ENCODE measurements at regions not wholly inside any gene's neighbourhood (a gene's known extent, or its start where the extent isn't known, plus 50 kb on each side); places are given as distances from the start of the nearest gene placed in this dataset.

DNA sequence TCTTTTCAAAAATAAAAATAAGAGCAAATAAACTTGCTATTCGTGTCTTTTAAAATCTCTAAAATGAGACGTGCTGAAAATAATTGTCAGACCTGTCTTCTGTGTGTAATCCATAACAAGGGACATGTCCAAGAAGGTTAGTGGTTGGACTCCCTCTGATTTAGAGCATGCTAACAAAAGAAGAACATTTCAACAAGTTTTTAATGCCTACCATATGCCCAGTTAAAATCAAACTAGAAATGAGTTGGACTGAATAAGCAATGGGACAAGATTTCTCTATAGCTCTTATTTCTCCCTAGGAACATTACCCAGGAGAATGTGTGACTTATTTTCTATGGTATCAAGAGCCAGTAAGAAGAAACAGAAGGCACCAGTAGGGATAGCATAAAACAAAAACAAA is 689.7 kb upstream of the SOX9 start:
- Histone ChIP-seq H3K27ac (ENCODE audit: insufficient read depth, low read depth, low read length, poor library complexity, severe bottlenecking) (no peak overlapping the region), H3K4me3 (ENCODE audit: insufficient read depth, low read depth, low read length) (no peak overlapping the region), H3K4me1 (ENCODE audit: control insufficient read depth, insufficient read depth, low read length) (no peaks in the 10 kb centered on the region), H3K27me3 (ENCODE audit: control insufficient read depth, insufficient read depth, low read length, poor library complexity, severe bottlenecking) (no peaks in the 10 kb centered on the region), H3K36me3 (ENCODE audit: control insufficient read depth, insufficient read depth, low read length) (no peaks in the 10 kb centered on the region), H3K9me3 (ENCODE audit: control insufficient read depth, low read length) (peaks cover 5% of the 10 kb centered on the region)
- 91 to 97% methylated on average over 2 of the region's 2 CpGs for WGBS, 2 experiments

DNA sequence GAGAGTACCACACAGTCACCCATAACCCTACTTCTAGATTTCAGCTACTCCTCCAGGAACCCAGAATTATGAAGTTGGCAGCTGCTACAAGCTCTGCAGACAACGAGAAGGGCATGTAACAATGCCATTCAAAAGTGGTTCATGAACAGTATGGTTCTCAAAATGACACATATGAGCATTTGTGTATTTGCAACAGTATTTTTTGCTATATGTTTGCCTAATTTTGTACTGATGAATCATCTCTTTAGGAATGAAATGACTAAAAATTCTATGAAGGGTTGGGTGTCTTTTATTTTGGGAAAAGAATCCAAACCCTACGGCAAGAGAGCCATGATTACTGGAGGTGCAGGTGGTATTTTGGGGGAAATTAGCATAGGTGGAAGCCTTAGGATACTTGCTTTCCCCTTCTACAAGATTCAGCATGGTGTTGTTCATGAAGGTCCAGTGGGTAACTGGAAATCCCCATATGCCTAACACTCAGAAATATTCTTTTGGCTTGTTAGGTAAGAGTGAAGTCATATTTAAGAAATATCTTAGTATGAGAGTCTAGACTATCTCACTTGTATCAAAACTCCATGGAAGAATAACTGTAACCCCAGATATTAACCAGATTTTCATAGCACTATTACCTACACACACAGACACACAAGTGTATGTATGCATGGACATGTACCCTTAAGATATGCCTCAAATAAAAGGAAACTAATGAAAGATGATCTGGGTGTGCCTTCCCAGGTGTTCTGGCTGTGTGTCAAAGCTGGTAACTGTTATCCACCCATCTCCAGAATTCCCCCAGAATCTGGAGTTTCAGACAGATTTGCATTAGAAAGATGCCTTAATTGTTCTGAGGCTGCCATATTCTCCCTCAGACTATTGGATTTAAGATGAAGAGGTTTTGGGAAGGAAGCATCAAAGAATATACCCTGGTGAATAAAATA is 688.2 kb upstream of the SOX9 start:
- H3K9me3 ChIP-seq (ENCODE audit: control insufficient read depth, low read length) = peaks cover 5% of the 10 kb centered on the region
- no peaks in the 10 kb centered on the region for H3K4me1 ChIP-seq (ENCODE audit: control insufficient read depth, insufficient read depth, low read length)
- no peak overlapping the region for H3K4me3 ChIP-seq (ENCODE audit: insufficient read depth, low read depth, low read length)
- no peaks in the 10 kb centered on the region for H3K27me3 ChIP-seq (ENCODE audit: control insufficient read depth, insufficient read depth, low read length, poor library complexity, severe bottlenecking)
- WGBS, 2 experiments = 97 to 99% methylated on average over 2 of the region's 2 CpGs
- H3K36me3 ChIP-seq (ENCODE audit: control insufficient read depth, insufficient read depth, low read length) = no peaks in the 10 kb centered on the region
- no peak overlapping the region for H3K27ac ChIP-seq (ENCODE audit: insufficient read depth, low read depth, low read length, poor library complexity, severe bottlenecking)

DNA sequence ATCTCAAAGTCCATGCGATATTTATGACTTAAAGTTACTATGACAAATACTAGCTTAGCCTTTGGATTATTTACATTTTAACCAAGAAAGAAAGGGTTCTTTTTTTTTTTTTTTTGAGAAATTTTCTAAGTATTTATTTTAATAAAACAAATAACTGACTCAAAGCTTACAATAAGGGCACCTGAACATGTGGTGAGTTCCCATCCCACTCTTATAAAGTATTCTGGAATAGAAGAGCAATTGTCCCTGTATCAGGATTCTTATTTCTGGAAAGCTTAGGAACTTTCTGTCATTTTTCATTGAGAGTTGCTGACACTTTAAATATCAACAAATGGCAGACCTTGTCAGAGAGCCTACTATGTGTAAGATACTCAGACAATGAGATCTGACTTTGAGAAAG is 686.1 kb upstream of the SOX9 start:
- no peaks in the 10 kb centered on the region for H3K9me3 ChIP-seq (ENCODE audit: control insufficient read depth, low read length)
- H3K4me3 ChIP-seq (ENCODE audit: insufficient read depth, low read depth, low read length) = no peak overlapping the region
- H3K36me3 ChIP-seq (ENCODE audit: control insufficient read depth, insufficient read depth, low read length) = no peaks in the 10 kb centered on the region

DNA sequence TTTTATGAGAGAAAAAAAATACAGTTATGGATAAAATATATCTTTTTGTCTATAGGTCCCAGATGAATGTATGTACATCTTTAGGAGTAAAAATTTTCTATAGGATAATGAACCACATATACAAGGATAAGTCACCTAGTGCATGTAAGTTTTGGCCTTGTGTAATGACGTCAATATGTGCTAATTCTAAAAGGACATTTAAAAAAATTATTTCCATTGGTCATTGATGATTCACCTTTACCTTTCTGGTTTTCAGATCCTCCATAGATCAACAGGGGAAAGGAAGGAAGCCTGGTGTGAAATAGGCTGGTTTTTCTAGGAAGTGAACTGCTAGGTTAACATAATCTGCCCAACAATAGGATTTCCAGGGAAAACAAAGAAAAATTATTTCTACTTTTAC is 684.3 kb upstream of the SOX9 start:
- WGBS, 2 experiments = no CpG with 5 or more reads among the region's 1 CpG
- Histone ChIP-seq H3K27me3 (ENCODE audit: control insufficient read depth, insufficient read depth, low read length, poor library complexity, severe bottlenecking) (no peaks in the 10 kb centered on the region), H3K36me3 (ENCODE audit: control insufficient read depth, insufficient read depth, low read length) (no peaks in the 10 kb centered on the region), H3K27ac (ENCODE audit: insufficient read depth, low read depth, low read length, poor library complexity, severe bottlenecking) (no peak overlapping the region), H3K4me3 (ENCODE audit: insufficient read depth, low read depth, low read length) (no peak overlapping the region), H3K9me3 (ENCODE audit: control insufficient read depth, low read length) (no peaks in the 10 kb centered on the region), H3K4me1 (ENCODE audit: control insufficient read depth, insufficient read depth, low read length) (no peaks in the 10 kb centered on the region)

More for the DNA sequence above, 686.1 kb upstream of the SOX9 start:
- H3K4me1 ChIP-seq (ENCODE audit: control insufficient read depth, insufficient read depth, low read length) = no peaks in the 10 kb centered on the region
- WGBS, 2 experiments = no CpG with 5 or more reads among the region's 1 CpG
- no peaks in the 10 kb centered on the region for H3K27me3 ChIP-seq (ENCODE audit: control insufficient read depth, insufficient read depth, low read length, poor library complexity, severe bottlenecking)
- H3K27ac ChIP-seq (ENCODE audit: insufficient read depth, low read depth, low read length, poor library complexity, severe bottlenecking) = no peak overlapping the region

DNA sequence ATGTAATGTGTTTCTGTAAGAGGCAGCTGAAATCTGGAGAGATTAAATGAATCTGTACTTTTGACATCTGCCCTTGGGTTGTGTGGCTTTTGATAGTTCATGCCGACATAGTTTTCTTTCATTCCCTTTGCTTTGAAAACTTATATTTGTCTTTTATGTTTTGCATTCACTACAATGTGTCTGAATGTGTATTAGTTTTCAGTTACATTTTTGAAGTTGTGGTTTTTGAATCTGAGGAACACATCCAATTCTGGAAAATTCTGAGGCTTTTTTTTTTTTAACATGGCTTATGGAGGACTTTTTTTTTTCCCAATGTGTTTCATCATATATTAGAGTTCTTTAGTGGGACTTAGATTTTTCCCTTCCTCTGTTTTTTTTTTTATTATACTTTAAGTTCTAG is 683.7 kb upstream of the SOX9 start:
- no peak overlapping the region for H3K27ac ChIP-seq (ENCODE audit: insufficient read depth, low read depth, low read length, poor library complexity, severe bottlenecking)
- H3K4me1 ChIP-seq (ENCODE audit: control insufficient read depth, insufficient read depth, low read length) = no peaks in the 10 kb centered on the region
- no peaks in the 10 kb centered on the region for H3K27me3 ChIP-seq (ENCODE audit: control insufficient read depth, insufficient read depth, low read length, poor library complexity, severe bottlenecking)
- H3K9me3 ChIP-seq (ENCODE audit: control insufficient read depth, low read length) = no peaks in the 10 kb centered on the region
- H3K36me3 ChIP-seq (ENCODE audit: control insufficient read depth, insufficient read depth, low read length) = no peaks in the 10 kb centered on the region
- no peak overlapping the region for H3K4me3 ChIP-seq (ENCODE audit: insufficient read depth, low read depth, low read length)
- WGBS, 2 experiments = 100% methylated on average over 1 of the region's 1 CpG; no CpG with 5 or more reads in 1 of the 2 experiments

DNA sequence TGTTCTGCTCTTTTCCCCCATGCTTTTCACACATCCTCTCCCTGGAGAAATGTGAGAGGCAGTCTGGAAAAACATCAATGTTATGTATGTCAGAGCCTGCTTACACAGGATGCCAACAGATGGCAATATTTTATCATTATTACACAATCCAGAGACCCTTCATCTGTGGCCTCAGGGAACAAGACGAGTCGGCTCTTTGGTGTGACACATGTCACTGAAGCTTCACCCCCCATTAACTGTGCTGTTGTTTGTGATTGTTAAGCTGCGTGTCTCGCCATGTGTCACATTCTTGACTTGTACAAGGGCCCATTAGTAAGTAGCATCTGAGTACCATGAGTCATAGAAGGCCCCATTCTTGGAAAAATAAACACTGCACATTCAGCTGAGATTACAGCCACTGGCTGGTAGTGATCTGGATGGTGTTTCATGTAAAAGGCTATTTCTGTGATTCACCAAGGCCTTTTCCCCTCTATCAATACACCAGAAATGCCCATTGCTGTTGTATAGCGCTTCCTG is 682.1 kb upstream of the SOX9 start:
- Histone ChIP-seq H3K4me1 (ENCODE audit: control insufficient read depth, insufficient read depth, low read length) (no peaks in the 10 kb centered on the region), H3K9me3 (ENCODE audit: control insufficient read depth, low read length) (no peaks in the 10 kb centered on the region), H3K27me3 (ENCODE audit: control insufficient read depth, insufficient read depth, low read length, poor library complexity, severe bottlenecking) (no peaks in the 10 kb centered on the region), H3K36me3 (ENCODE audit: control insufficient read depth, insufficient read depth, low read length) (no peaks in the 10 kb centered on the region), H3K4me3 (ENCODE audit: insufficient read depth, low read depth, low read length) (no peak overlapping the region), H3K27ac (ENCODE audit: insufficient read depth, low read depth, low read length, poor library complexity, severe bottlenecking) (no peak overlapping the region)
- WGBS, 2 experiments = 90 to 97% methylated on average over 5 of the region's 5 CpGs

DNA sequence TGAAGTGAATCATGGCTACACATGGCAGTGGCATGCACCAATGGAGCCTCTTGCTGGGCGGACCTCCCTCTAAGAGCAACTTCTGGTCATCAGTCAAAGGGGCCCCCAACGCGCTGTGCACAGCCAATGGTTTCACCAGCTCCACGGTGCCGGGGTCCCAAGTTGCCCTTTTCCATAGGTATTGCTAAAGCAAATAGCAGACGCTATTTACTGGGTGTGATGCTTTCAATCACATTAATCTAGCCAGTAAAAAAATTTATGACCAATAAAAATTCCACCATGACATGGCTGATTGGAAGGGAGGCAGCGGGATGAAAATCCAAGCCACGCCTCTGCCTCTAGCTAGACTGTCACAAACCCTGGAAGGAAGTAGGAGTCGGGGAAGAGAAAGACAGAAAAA is 680.3 kb upstream of the SOX9 start:
- Histone ChIP-seq H3K27ac (ENCODE audit: insufficient read depth, low read depth, low read length, poor library complexity, severe bottlenecking) (no peak overlapping the region), H3K27me3 (ENCODE audit: control insufficient read depth, insufficient read depth, low read length, poor library complexity, severe bottlenecking) (no peaks in the 10 kb centered on the region), H3K36me3 (ENCODE audit: control insufficient read depth, insufficient read depth, low read length) (no peaks in the 10 kb centered on the region), H3K9me3 (ENCODE audit: control insufficient read depth, low read length) (no peaks in the 10 kb centered on the region), H3K4me3 (ENCODE audit: insufficient read depth, low read depth, low read length) (no peak overlapping the region), H3K4me1 (ENCODE audit: control insufficient read depth, insufficient read depth, low read length) (no peaks in the 10 kb centered on the region)
- 93 to 98% methylated on average over 9 of the region's 9 CpGs for whole genome bisulfite sequencing, 2 experiments

DNA sequence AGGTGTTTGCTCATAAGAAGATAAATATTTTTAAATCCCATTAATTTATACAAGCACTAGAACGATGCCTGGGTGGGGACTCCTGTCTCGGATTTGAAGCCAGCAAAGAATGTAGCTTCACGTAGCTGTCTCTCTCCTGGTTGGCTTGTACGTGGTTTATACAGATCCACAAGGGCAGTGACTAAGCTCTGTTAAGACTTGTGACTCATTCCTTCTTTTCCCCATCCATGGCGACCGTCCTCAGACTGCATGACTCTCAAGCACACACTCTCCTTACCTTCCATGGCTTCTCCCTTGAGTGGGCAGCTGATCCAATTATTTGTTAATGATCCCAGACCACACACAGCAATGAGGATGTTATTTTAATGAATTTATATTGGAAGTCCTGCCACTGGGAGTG is 679.7 kb upstream of the SOX9 start:
- Histone ChIP-seq H3K4me1 (ENCODE audit: control insufficient read depth, insufficient read depth, low read length) (no peaks in the 10 kb centered on the region), H3K36me3 (ENCODE audit: control insufficient read depth, insufficient read depth, low read length) (no peaks in the 10 kb centered on the region), H3K9me3 (ENCODE audit: control insufficient read depth, low read length) (no peaks in the 10 kb centered on the region), H3K4me3 (ENCODE audit: insufficient read depth, low read depth, low read length) (no peak overlapping the region), H3K27ac (ENCODE audit: insufficient read depth, low read depth, low read length, poor library complexity, severe bottlenecking) (no peak overlapping the region), H3K27me3 (ENCODE audit: control insufficient read depth, insufficient read depth, low read length, poor library complexity, severe bottlenecking) (no peaks in the 10 kb centered on the region)
- 90 to 95% methylated on average over 6 of the region's 6 CpGs for WGBS, 2 experiments

DNA sequence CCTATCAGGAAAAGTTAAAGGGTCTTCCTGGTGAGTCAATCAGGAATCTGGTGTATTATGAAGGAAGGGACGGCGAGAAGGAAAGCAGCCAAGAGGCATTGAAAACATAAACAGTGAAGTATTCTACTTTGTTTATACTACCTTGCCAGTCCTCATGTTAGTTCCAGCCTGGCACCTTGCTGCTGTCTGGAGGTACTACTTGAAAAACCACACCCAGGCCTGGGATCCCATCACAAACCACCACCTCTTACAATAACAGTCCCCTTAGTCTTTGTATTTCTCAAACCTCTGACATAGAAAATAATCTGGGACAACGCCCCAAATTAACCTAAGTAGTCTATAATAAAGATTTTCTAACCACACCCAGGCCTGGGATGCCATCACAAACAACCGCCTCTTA is 676.7 kb upstream of the SOX9 start:
- WGBS, 2 experiments = 91 to 99% methylated on average over 4 of the region's 4 CpGs
- H3K4me1 ChIP-seq (ENCODE audit: control insufficient read depth, insufficient read depth, low read length) = peaks cover 6% of the 10 kb centered on the region
- H3K36me3 ChIP-seq (ENCODE audit: control insufficient read depth, insufficient read depth, low read length) = no peaks in the 10 kb centered on the region
- no peaks in the 10 kb centered on the region for H3K27me3 ChIP-seq (ENCODE audit: control insufficient read depth, insufficient read depth, low read length, poor library complexity, severe bottlenecking)
- H3K27ac ChIP-seq (ENCODE audit: insufficient read depth, low read depth, low read length, poor library complexity, severe bottlenecking) = no peak overlapping the region
- H3K4me3 ChIP-seq (ENCODE audit: insufficient read depth, low read depth, low read length) = no peak overlapping the region
- no peaks in the 10 kb centered on the region for H3K9me3 ChIP-seq (ENCODE audit: control insufficient read depth, low read length)

DNA sequence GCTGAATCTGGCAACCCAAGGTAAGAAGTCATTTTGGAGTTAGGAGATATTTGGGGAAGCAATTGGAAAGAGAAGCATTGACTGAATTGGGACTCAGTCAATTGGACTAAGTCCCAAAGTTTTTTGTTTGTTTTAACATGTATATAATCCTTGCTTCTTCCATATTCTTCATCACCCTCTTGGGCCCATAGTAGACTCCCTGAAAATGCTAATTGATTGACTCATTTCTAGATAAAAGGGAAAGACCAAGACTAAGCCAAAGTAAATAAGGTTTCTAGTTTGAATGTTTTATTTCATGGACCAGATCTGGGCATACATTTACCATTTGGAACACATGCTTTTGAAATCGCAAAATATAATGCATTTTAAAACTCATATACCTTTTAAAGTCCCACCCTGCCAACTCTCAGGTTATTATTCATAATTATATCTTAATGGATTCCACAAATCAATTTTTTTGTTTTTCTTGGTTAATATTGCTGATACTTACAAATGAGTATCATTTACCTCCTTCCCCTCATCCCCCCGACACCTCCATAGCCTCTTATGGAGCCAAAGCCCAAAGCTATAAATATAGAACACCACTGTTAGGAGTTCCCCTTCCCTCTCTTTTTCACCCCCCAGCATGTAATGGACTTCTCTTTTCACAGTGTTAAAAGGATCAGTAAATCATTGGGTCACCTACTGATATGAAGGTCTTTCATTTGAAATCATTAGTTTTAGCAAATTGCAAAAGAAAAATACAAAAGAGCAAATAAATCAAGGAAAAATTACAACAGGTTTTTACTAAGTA is 674.0 kb upstream of the SOX9 start:
- no peak overlapping the region for H3K4me3 ChIP-seq (ENCODE audit: insufficient read depth, low read depth, low read length)
- H3K36me3 ChIP-seq (ENCODE audit: control insufficient read depth, insufficient read depth, low read length) = no peaks in the 10 kb centered on the region
- no peaks in the 10 kb centered on the region for H3K27me3 ChIP-seq (ENCODE audit: control insufficient read depth, insufficient read depth, low read length, poor library complexity, severe bottlenecking)
- H3K4me1 ChIP-seq (ENCODE audit: control insufficient read depth, insufficient read depth, low read length) = peaks cover 6% of the 10 kb centered on the region
- H3K27ac ChIP-seq (ENCODE audit: insufficient read depth, low read depth, low read length, poor library complexity, severe bottlenecking) = no peak overlapping the region
- WGBS, 2 experiments = 88% methylated on average over 2 of the region's 2 CpGs
- H3K9me3 ChIP-seq (ENCODE audit: control insufficient read depth, low read length) = no peaks in the 10 kb centered on the region

Data from ectodermal cell (in vitro differentiated cells).